Osteoblast (primary cell): ENCODE measurements at regions not wholly inside any gene's neighbourhood (a gene's known extent, or its start where the extent isn't known, plus 50 kb on each side); places are given as distances from the start of the nearest gene placed in this dataset.

ENCODE experiments used
- DNase-seq: peaks from one replicate; pipeline ENCODE4 v3.0.0; 2011; ENCODE audit warnings: low spot score, mixed read lengths; ENCODE audit not compliant: insufficient read length; ENCODE audit errors: missing footprints
- H2AFZ ChIP-seq: 2 replicates; pipeline ENCODE4 v1.6.0; 2011; ENCODE audit warnings: mild to moderate bottlenecking, low read length
- H3K27ac ChIP-seq: 2 replicates; pipeline ENCODE4 v1.5.1; 2011; ENCODE audit warnings: mild to moderate bottlenecking, low read depth, low read length, moderate library complexity
- H3K27me3 ChIP-seq: 2 replicates; pipeline ENCODE4 v1.6.0; 2012; ENCODE audit warnings: mild to moderate bottlenecking, control low read depth, inconsistent platforms, low read length, moderate library complexity; ENCODE audit not compliant: insufficient read depth
- H3K36me3 ChIP-seq: 2 replicates; pipeline ENCODE4 v1.5.1; 2011; ENCODE audit warnings: mild to moderate bottlenecking, low read length, control low read depth, moderate library complexity; ENCODE audit not compliant: insufficient read depth
- H3K4me1 ChIP-seq: 2 replicates; pipeline ENCODE4 v1.5.1; 2011; ENCODE audit warnings: mild to moderate bottlenecking, low read length, control low read depth, moderate library complexity; ENCODE audit not compliant: insufficient read depth
- H3K4me2 ChIP-seq: 2 replicates; pipeline ENCODE4 v1.6.0; 2011; ENCODE audit warnings: mild to moderate bottlenecking, low read length; ENCODE audit not compliant: insufficient read depth
- H3K4me3 ChIP-seq: fragments of 200-600 bp; sonication (generic); 3 replicates; pipeline ENCODE4 v1.5.1; 2012; ENCODE audit warnings: mild to moderate bottlenecking, low read length, inconsistent platforms; ENCODE audit not compliant: insufficient read depth
- H3K79me2 ChIP-seq: 2 replicates; pipeline ENCODE4 v1.6.0; 2012; ENCODE audit warnings: mild to moderate bottlenecking, low read length, control low read depth, inconsistent platforms; ENCODE audit not compliant: insufficient read depth
- H3K9me3 ChIP-seq: 2 replicates; pipeline ENCODE4 v1.5.1; 2011; ENCODE audit warnings: low read depth, low read length, control low read depth
- H4K20me1 ChIP-seq: 2 replicates; pipeline ENCODE4 v1.6.0; 2012; ENCODE audit warnings: mild to moderate bottlenecking, low read length, control low read depth; ENCODE audit not compliant: insufficient read depth
- CTCF ChIP-seq: IDR thresholded peaks from 2 replicates; pipeline ENCODE4 v1.5.1; 2011; ENCODE audit warnings: mild to moderate bottlenecking, low read depth, low read length, moderate library complexity; ENCODE audit errors: extremely low read depth

- H4K20me1 ChIP-seq: no peaks in the 10 kb centered on the region
- no peaks in the 10 kb centered on the region for H3K27me3 ChIP-seq
- TF ChIP-seq CTCF: no peak
- H3K27ac ChIP-seq: no peak overlapping the region
- DNase-seq: no peak
- no peaks in the 10 kb centered on the region for H3K36me3 ChIP-seq
- no peaks in the 10 kb centered on the region for H3K4me1 ChIP-seq
- H3K79me2 ChIP-seq: no peaks in the 10 kb centered on the region
- no peak overlapping the region for H3K4me2 ChIP-seq
- H3K9me3 ChIP-seq: no peaks in the 10 kb centered on the region
- no peak overlapping the region for H2AFZ ChIP-seq
- no peak overlapping the region for H3K4me3 ChIP-seq
These were observed 1585.2 kb upstream of the TENM4 start for GRCh38 chr11:81026032-81026431.

GRCh38 chr11:81022057-81022456 lies 1581.2 kb upstream of the TENM4 start:
- no peak overlapping the region for H3K4me3 ChIP-seq
- H3K79me2 ChIP-seq: no peaks in the 10 kb centered on the region
- no peak overlapping the region for H3K4me2 ChIP-seq
- H3K4me1 ChIP-seq: no peaks in the 10 kb centered on the region
- no peaks in the 10 kb centered on the region for H3K9me3 ChIP-seq
- H4K20me1 ChIP-seq: no peaks in the 10 kb centered on the region
- no peaks in the 10 kb centered on the region for H3K36me3 ChIP-seq
- no peak overlapping the region for H2AFZ ChIP-seq
- no peaks in the 10 kb centered on the region for H3K27me3 ChIP-seq
- no peak for TF ChIP-seq CTCF
- H3K27ac ChIP-seq: no peak overlapping the region
- DNase-seq: no peak

- Histone ChIP-seq H2AFZ (no peak overlapping the region), H3K79me2 (no peaks in the 10 kb centered on the region), H3K4me2 (no peak overlapping the region), H3K9me3 (no peaks in the 10 kb centered on the region), H3K4me1 (peaks cover 4% of the 10 kb centered on the region), H3K27ac (no peak overlapping the region), H3K4me3 (no peak overlapping the region), H4K20me1 (no peaks in the 10 kb centered on the region), H3K36me3 (no peaks in the 10 kb centered on the region), H3K27me3 (no peaks in the 10 kb centered on the region)
- TF ChIP-seq CTCF: no peak
- DNase-seq: no peak
These were observed 1569.8 kb upstream of the TENM4 start for GRCh38 chr11:81010631-81011030.

GRCh38 chr11:81007046-81007445 lies 1566.2 kb upstream of the TENM4 start:
- H3K36me3 ChIP-seq: no peaks in the 10 kb centered on the region
- peaks cover 4% of the 10 kb centered on the region for H3K4me1 ChIP-seq
- H3K27ac ChIP-seq: no peak overlapping the region
- no peak overlapping the region for H3K4me2 ChIP-seq
- H3K27me3 ChIP-seq: no peaks in the 10 kb centered on the region
- no peaks in the 10 kb centered on the region for H3K79me2 ChIP-seq
- no peak for DNase-seq
- no peak overlapping the region for H2AFZ ChIP-seq
- H4K20me1 ChIP-seq: no peaks in the 10 kb centered on the region
- no peak for TF ChIP-seq CTCF
- no peak overlapping the region for H3K4me3 ChIP-seq
- no peaks in the 10 kb centered on the region for H3K9me3 ChIP-seq
